ENCODE measurements at regions not wholly inside any gene's neighbourhood (a gene's known extent, or its start where the extent isn't known, plus 50 kb on each side); places are given as distances from the start of the nearest gene placed in this dataset.

GRCh38 chr9:135002336-135002735 lies 84.6 kb upstream of the FCN1 start:
- POLR2A ChIA-PET: no interaction called here
- H3K4me1 ChIP-seq (ENCODE audit: control insufficient read depth, insufficient read depth, low read length): no peaks in the 10 kb centered on the region
- TF ChIP-seq ZNF248 (tag by site-specific recombination; IDR thresholded peaks at IDR 0.05) (no peak), HOXC10 (CRISPR knock-in tag; IDR thresholded peaks at IDR 0.05) (no peak), ZNF792 (tag by site-specific recombination; IDR thresholded peaks at IDR 0.05) (no peak)
- no peaks in the 10 kb centered on the region for H3K36me3 ChIP-seq (ENCODE audit: control insufficient read depth in 2 of 2, insufficient read depth in 1 of 2, low read length in 2 of 2)
- CTCF ChIA-PET: no interaction called here
- no peaks in the 10 kb centered on the region for H3K9me3 ChIP-seq (ENCODE audit: control insufficient read depth, insufficient read depth, low read depth, low read length)
- H3K27ac ChIP-seq (ENCODE audit: extremely low read depth, low read depth, low read length): no peak overlapping the region
- H3K4me3 ChIP-seq (ENCODE audit: low read depth, low read length): no peak overlapping the region

DNA sequence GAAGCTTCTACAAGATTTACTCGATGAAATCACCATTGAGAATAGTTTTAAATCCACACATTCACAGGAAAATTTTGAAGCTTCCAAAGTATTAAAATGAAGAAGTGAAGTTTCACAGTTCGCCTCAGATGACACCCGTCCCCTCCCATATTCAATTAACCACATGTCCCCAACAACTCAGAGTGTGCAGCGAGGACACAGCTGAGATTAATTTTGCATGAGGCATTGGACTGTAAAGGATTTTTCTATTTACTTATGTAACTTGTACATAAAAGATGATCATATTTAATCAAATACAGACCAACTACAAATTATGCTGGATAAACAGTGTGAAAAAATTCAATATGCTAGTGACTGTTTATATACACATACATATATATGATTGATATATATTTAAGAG lies 84.7 kb upstream of the OLFM1 start:
- POLR2A ChIA-PET: no interaction called here
- no peaks in the 10 kb centered on the region for H3K4me1 ChIP-seq (ENCODE audit: control insufficient read depth, insufficient read depth, low read length)
- no peaks in the 10 kb centered on the region for H3K36me3 ChIP-seq (ENCODE audit: control insufficient read depth in 2 of 2, insufficient read depth in 1 of 2, low read length in 2 of 2)
- no peaks in the 10 kb centered on the region for H3K9me3 ChIP-seq (ENCODE audit: control insufficient read depth, insufficient read depth, low read depth, low read length)
- no peak for TF ChIP-seq ZNF174 (tag by site-specific recombination; IDR thresholded peaks at IDR 0.05)
- no peak for TF ChIP-seq SALL2 (tag by site-specific recombination; IDR thresholded peaks at IDR 0.05; ENCODE audit: borderline replicate concordance)
- TF ChIP-seq, protein P1, sequence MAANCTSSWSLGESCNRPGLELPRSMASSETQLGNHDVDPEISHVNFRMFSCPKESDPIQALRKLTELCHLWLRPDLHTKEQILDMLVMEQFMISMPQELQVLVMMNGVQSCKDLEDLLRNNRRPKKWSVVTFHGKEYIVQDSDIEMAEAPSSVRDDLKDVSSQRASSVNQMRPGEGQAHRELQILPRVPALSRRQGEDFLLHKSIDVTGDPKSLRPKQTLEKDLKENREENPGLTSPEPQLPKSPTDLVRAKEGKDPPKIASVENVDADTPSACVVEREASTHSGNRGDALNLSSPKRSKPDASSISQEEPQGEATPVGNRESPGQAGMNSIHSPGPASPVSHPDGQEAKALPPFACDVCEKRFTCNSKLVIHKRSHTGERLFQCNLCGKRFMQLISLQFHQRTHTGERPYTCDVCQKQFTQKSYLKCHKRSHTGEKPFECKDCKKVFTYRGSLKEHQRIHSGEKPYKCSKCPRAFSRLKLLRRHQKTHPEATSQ (tag by site-specific recombination; IDR thresholded peaks at IDR 0.05): no peak
- TF ChIP-seq KLF10 (tag by site-specific recombination; IDR thresholded peaks at IDR 0.05): no peak
- H3K4me3 ChIP-seq (ENCODE audit: low read depth, low read length): no peak overlapping the region
- CTCF ChIA-PET: no interaction called here
- H3K27ac ChIP-seq (ENCODE audit: extremely low read depth, low read depth, low read length): no peak overlapping the region

DNA sequence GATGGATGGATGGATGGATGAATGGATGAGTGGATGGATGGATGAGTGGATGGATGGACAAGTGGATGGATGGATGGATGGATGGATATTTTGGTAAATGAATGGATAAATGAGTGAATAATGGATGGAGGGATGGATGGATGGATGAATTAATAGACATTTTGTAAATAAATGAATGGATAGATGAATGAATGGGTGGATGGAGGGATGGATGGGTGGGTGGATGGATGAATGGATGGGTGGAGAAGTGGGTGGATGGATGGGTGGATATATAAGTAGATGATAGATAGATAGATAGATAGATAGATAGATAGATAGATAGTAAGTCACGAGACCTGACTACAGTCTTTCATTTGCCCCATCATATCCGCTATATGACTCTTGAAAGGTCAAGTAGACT lies 82.7 kb upstream of the OLFM1 start:
- Histone ChIP-seq H3K4me1 (ENCODE audit: control insufficient read depth, insufficient read depth, low read length) (no peaks in the 10 kb centered on the region), H3K36me3 (ENCODE audit: control insufficient read depth in 2 of 2, insufficient read depth in 1 of 2, low read length in 2 of 2) (no peaks in the 10 kb centered on the region), H3K9me3 (ENCODE audit: control insufficient read depth, insufficient read depth, low read depth, low read length) (no peaks in the 10 kb centered on the region), H3K27ac (ENCODE audit: extremely low read depth, low read depth, low read length) (no peak overlapping the region), H3K4me3 (ENCODE audit: low read depth, low read length) (no peak overlapping the region)
- POLR2A ChIA-PET: no interaction called here
- TF ChIP-seq, protein P2, sequence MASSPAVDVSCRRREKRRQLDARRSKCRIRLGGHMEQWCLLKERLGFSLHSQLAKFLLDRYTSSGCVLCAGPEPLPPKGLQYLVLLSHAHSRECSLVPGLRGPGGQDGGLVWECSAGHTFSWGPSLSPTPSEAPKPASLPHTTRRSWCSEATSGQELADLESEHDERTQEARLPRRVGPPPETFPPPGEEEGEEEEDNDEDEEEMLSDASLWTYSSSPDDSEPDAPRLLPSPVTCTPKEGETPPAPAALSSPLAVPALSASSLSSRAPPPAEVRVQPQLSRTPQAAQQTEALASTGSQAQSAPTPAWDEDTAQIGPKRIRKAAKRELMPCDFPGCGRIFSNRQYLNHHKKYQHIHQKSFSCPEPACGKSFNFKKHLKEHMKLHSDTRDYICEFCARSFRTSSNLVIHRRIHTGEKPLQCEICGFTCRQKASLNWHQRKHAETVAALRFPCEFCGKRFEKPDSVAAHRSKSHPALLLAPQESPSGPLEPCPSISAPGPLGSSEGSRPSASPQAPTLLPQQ (tag by site-specific recombination; IDR thresholded peaks at IDR 0.05): no peak
- TF ChIP-seq ZNF366 (tag by site-specific recombination; conservative IDR thresholded peaks at IDR 0.05): peak; percentile 75
- CTCF ChIA-PET: no interaction called here

DNA sequence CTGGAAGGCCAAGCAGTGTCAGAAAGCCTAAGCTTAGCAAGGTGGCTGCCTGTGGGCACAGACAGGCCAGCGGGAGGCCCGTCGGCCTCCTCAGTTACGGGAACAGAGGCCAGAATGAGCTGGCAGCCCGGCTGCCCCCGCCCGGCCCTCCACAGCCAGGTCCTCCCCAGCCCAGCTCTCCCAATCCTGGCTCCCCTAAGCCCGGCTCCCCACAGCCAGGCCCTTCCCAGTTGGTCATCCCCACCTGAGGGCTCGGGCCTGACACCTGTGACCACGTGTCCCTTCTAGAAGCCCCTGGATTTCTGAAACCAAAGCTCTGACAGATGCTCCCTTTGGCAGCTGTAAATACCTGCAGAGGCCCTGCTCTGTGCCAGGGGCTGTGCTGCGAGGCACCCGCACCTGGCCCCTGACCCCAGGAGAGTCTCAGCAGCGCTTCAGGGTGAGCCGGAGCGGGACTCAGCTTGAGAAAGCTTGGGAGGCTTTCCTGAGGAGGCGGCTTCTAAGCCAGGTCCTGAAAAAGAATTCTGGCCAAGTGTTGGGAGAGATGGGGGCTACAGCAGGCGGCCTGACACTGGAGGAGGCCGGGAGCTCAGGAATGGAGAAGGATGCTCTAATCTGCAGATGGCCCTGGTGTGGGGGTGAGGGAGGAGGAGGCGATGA lies 80.4 kb upstream of the OLFM1 start:
- H3K27ac ChIP-seq (ENCODE audit: extremely low read depth, low read depth, low read length): no peak overlapping the region
- no peak overlapping the region for H3K4me3 ChIP-seq (ENCODE audit: low read depth, low read length)
- H3K9me3 ChIP-seq (ENCODE audit: control insufficient read depth, insufficient read depth, low read depth, low read length): no peaks in the 10 kb centered on the region
- POLR2A ChIA-PET: no interaction called here
- H3K36me3 ChIP-seq (ENCODE audit: control insufficient read depth in 2 of 2, insufficient read depth in 1 of 2, low read length in 2 of 2): no peaks in the 10 kb centered on the region
- CTCF ChIA-PET: no interaction called here
- TF ChIP-seq ZFP37 (tag by site-specific recombination; IDR thresholded peaks at IDR 0.05): no peak
- no peaks in the 10 kb centered on the region for H3K4me1 ChIP-seq (ENCODE audit: control insufficient read depth, insufficient read depth, low read length)

DNA sequence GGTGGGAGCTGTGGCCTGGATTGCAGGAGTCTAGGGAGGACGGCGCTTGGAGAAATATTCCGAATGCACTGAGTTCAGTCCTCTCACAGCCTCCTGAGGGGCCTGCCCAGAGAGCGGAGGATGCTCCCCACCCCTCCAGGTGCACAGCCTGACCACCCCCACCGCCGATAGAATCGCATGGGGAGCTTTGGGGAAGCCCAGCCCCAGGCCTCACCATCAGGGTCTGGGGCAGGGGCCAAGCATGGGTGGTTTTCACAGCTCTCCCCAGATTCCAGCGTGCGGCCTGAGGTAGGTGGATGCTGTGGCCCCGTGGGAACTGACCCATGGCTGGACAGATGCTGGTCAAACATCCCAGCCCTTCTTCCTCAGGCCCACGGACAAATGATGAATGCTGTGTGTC lies 79.9 kb upstream of the OLFM1 start:
- CTCF ChIA-PET: interaction anchor here (0.6 kb wide), 1 partner anchor 40 kb away, joined by 3 read pairs; no protein-coding TSS in a partner anchor
- POLR2A ChIA-PET: no interaction called here
- no peak overlapping the region for H3K27ac ChIP-seq (ENCODE audit: extremely low read depth, low read depth, low read length)
- H3K4me1 ChIP-seq (ENCODE audit: control insufficient read depth, insufficient read depth, low read length): no peaks in the 10 kb centered on the region
- H3K9me3 ChIP-seq (ENCODE audit: control insufficient read depth, insufficient read depth, low read depth, low read length): no peaks in the 10 kb centered on the region
- H3K36me3 ChIP-seq (ENCODE audit: control insufficient read depth in 2 of 2, insufficient read depth in 1 of 2, low read length in 2 of 2): no peaks in the 10 kb centered on the region
- H3K4me3 ChIP-seq (ENCODE audit: low read depth, low read length): no peak overlapping the region
- TF ChIP-seq GLIS1 (tag by site-specific recombination; IDR thresholded peaks at IDR 0.05) (no peak), ZNF529 (tag by site-specific recombination; IDR thresholded peaks at IDR 0.05; ENCODE audit: insufficient replicate concordance) (no peak), MYNN (tag by site-specific recombination; IDR thresholded peaks at IDR 0.05; ENCODE audit: borderline replicate concordance) (no peak), SALL2 (tag by site-specific recombination; IDR thresholded peaks at IDR 0.05; ENCODE audit: borderline replicate concordance) (no peak), ZBTB26 (tag by site-specific recombination; optimal IDR thresholded peaks at IDR 0.05) (no peak), ZBTB48 (tag by site-specific recombination; IDR thresholded peaks at IDR 0.05) (no peak)
- TF ChIP-seq, protein P3, sequence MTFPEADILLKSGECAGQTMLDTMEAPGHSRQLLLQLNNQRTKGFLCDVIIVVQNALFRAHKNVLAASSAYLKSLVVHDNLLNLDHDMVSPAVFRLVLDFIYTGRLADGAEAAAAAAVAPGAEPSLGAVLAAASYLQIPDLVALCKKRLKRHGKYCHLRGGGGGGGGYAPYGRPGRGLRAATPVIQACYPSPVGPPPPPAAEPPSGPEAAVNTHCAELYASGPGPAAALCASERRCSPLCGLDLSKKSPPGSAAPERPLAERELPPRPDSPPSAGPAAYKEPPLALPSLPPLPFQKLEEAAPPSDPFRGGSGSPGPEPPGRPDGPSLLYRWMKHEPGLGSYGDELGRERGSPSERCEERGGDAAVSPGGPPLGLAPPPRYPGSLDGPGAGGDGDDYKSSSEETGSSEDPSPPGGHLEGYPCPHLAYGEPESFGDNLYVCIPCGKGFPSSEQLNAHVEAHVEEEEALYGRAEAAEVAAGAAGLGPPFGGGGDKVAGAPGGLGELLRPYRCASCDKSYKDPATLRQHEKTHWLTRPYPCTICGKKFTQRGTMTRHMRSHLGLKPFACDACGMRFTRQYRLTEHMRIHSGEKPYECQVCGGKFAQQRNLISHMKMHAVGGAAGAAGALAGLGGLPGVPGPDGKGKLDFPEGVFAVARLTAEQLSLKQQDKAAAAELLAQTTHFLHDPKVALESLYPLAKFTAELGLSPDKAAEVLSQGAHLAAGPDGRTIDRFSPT (tag by site-specific recombination; IDR thresholded peaks at IDR 0.05): no peak
- TF ChIP-seq, protein P4, sequence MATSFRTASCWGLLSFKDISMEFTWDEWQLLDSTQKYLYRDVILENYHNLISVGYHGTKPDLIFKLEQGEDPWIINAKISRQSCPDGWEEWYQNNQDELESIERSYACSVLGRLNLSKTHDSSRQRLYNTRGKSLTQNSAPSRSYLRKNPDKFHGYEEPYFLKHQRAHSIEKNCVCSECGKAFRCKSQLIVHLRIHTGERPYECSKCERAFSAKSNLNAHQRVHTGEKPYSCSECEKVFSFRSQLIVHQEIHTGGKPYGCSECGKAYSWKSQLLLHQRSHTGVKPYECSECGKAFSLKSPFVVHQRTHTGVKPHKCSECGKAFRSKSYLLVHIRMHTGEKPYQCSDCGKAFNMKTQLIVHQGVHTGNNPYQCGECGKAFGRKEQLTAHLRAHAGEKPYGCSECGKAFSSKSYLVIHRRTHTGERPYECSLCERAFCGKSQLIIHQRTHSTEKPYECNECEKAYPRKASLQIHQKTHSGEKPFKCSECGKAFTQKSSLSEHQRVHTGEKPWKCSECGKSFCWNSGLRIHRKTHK (tag by site-specific recombination; IDR thresholded peaks at IDR 0.05): no peak

Measured in HEK293 (cell line).